ENCODE measurements at regions not wholly inside any gene's neighbourhood (a gene's known extent, or its start where the extent isn't known, plus 50 kb on each side); places are given as distances from the start of the nearest gene placed in this dataset.

- no peak for DNase-seq
- no peaks in the 10 kb centered on the region for H3K36me3 ChIP-seq (replicated peaks; ENCODE audit: insufficient read depth, low read length)
- peaks cover 15% of the 10 kb centered on the region for H3K4me1 ChIP-seq (ENCODE audit: low read length)
- H3F3A ChIP-seq (ENCODE audit: insufficient read depth, low read length): peaks cover 19% of the 10 kb centered on the region
- no peaks in the 10 kb centered on the region for H3K9me3 ChIP-seq (replicated peaks; ENCODE audit: insufficient read depth, low read length)
- H3K4me3 ChIP-seq (ENCODE audit: low read length): no peak overlapping the region
- H4K20me1 ChIP-seq (ENCODE audit: insufficient read depth, low read length): no peaks in the 10 kb centered on the region
- H2AFZ ChIP-seq (ENCODE audit: low read length): no peak overlapping the region
- no peaks in the 10 kb centered on the region for H3K79me2 ChIP-seq (ENCODE audit: low read length)
- H3K27ac ChIP-seq (ENCODE audit: low read length): no peak overlapping the region
- H3K9me2 ChIP-seq (replicated peaks; ENCODE audit: insufficient read depth, low read length): no peaks in the 10 kb centered on the region
- H3K27me3 ChIP-seq (replicated peaks; ENCODE audit: insufficient read depth, low read length): no peaks in the 10 kb centered on the region
- H3K4me2 ChIP-seq (ENCODE audit: low read depth, low read length): 0 out of 2 replicates have a peak overlapping the region, but pooled peaks have one; percentile 12
- no peak overlapping the region for H3K9ac ChIP-seq (ENCODE audit: low read length)
- no peak for TF ChIP-seq EZH2 (optimal IDR thresholded peaks at IDR 0.05; ENCODE audit: low read depth, low read length)
- TF ChIP-seq CTCF (IDR thresholded peaks at IDR 0.05; ENCODE audit: low read length): no peak
- TF ChIP-seq EZH2phosphoT487 (IDR thresholded peaks at IDR 0.05; ENCODE audit: low read length): no peak
Measured at GRCh38 chr12:73187765-73188164, 915.6 kb downstream of the TRHDE start.

- no peak for DNase-seq
- Histone ChIP-seq H3K4me3 (ENCODE audit: low read length) (no peak overlapping the region), H3K4me2 (ENCODE audit: low read depth, low read length) (no peak overlapping the region), H3K9me3 (replicated peaks; ENCODE audit: insufficient read depth, low read length) (no peaks in the 10 kb centered on the region), H3K27me3 (replicated peaks; ENCODE audit: insufficient read depth, low read length) (no peaks in the 10 kb centered on the region), H3K9me2 (replicated peaks; ENCODE audit: insufficient read depth, low read length) (no peaks in the 10 kb centered on the region), H3K4me1 (ENCODE audit: low read length) (no peaks in the 10 kb centered on the region), H3F3A (ENCODE audit: insufficient read depth, low read length) (no peaks in the 10 kb centered on the region), H3K36me3 (replicated peaks; ENCODE audit: insufficient read depth, low read length) (no peaks in the 10 kb centered on the region), H2AFZ (ENCODE audit: low read length) (no peak overlapping the region), H4K20me1 (ENCODE audit: insufficient read depth, low read length) (no peaks in the 10 kb centered on the region), H3K9ac (ENCODE audit: low read length) (no peak overlapping the region), H3K79me2 (ENCODE audit: low read length) (no peaks in the 10 kb centered on the region), H3K27ac (ENCODE audit: low read length) (no peak overlapping the region)
- TF ChIP-seq EZH2phosphoT487 (IDR thresholded peaks at IDR 0.05; ENCODE audit: low read length): no peak
- no peak for TF ChIP-seq EZH2 (optimal IDR thresholded peaks at IDR 0.05; ENCODE audit: low read depth, low read length)
- no peak for TF ChIP-seq CTCF (IDR thresholded peaks at IDR 0.05; ENCODE audit: low read length)
Measured at GRCh38 chr12:73210548-73211204, 938.5 kb downstream of the TRHDE start.

- H3K9me3 ChIP-seq (replicated peaks; ENCODE audit: insufficient read depth, low read length): no peaks in the 10 kb centered on the region
- H2AFZ ChIP-seq (ENCODE audit: low read length): no peak overlapping the region
- no peaks in the 10 kb centered on the region for H3K9me2 ChIP-seq (replicated peaks; ENCODE audit: insufficient read depth, low read length)
- TF ChIP-seq EZH2 (optimal IDR thresholded peaks at IDR 0.05; ENCODE audit: low read depth, low read length): no peak
- TF ChIP-seq CTCF (IDR thresholded peaks at IDR 0.05; ENCODE audit: low read length): no peak
- no peak for TF ChIP-seq EZH2phosphoT487 (IDR thresholded peaks at IDR 0.05; ENCODE audit: low read length)
- no peak overlapping the region for H3K4me2 ChIP-seq (ENCODE audit: low read depth, low read length)
- H3K79me2 ChIP-seq (ENCODE audit: low read length): no peaks in the 10 kb centered on the region
- H3F3A ChIP-seq (ENCODE audit: insufficient read depth, low read length): no peaks in the 10 kb centered on the region
- H3K27me3 ChIP-seq (replicated peaks; ENCODE audit: insufficient read depth, low read length): no peaks in the 10 kb centered on the region
- no peaks in the 10 kb centered on the region for H3K4me1 ChIP-seq (ENCODE audit: low read length)
- no peak for DNase-seq
- no peak overlapping the region for H3K9ac ChIP-seq (ENCODE audit: low read length)
- no peaks in the 10 kb centered on the region for H3K36me3 ChIP-seq (replicated peaks; ENCODE audit: insufficient read depth, low read length)
- no peak overlapping the region for H3K4me3 ChIP-seq (ENCODE audit: low read length)
- no peaks in the 10 kb centered on the region for H4K20me1 ChIP-seq (ENCODE audit: insufficient read depth, low read length)
- no peak overlapping the region for H3K27ac ChIP-seq (ENCODE audit: low read length)
Measured at GRCh38 chr12:73220951-73221350, 948.8 kb downstream of the TRHDE start.

All from MM.1S (cell line).